Brain microvascular endothelial cell (primary cell): ENCODE measurements at regions not wholly inside any gene's neighbourhood (a gene's known extent, or its start where the extent isn't known, plus 50 kb on each side); places are given as distances from the start of the nearest gene placed in this dataset.
"Not testable (repeated sequence)": the region's sequence is repeated elsewhere in the genome, so short reads cannot be mapped to it uniquely, and the experiment has no call there.

ENCODE experiments used
- DNase-seq: peaks from one replicate; pipeline ENCODE4 v3.0.0-alpha.2; 2020
- H3K27ac ChIP-seq: fragments of 250-450 bp; sonication (Bioruptor Pico); 2 replicates; pipeline ENCODE4 v1.5.1; 2020; ENCODE audit warnings: mild to moderate bottlenecking, moderate library complexity
- H3K27me3 ChIP-seq: fragments of 250-450 bp; sonication (Bioruptor Pico); replicated peaks from 2 replicates; pipeline ENCODE4 v1.5.1; 2020; ENCODE audit warnings: mild to moderate bottlenecking
- H3K36me3 ChIP-seq: fragments of 250-450 bp; sonication (Bioruptor Pico); replicated peaks from 2 replicates; pipeline ENCODE4 v1.5.1; 2020; ENCODE audit warnings: mild to moderate bottlenecking
- H3K4me3 ChIP-seq: 2 replicates; pipeline ENCODE4 v1.5.1; 2011; ENCODE audit warnings: low read depth, mild to moderate bottlenecking, control low read depth, low read length, moderate library complexity
- in situ Hi-C: cut with HindIII; loops from 2 replicates; pipeline ENCODE4 v1.10.0; 2017; ENCODE audit warnings: low sequenced_read_pairs, low pct_ligation_motif_present
- TF ChIP-seq, protein P1 (sequence below): IDR thresholded peaks from 2 replicates; pipeline ENCODE4 v1.5.1; 2011; ENCODE audit warnings: low read depth, mild to moderate bottlenecking, moderate library complexity, low read length, control low read depth, inconsistent platforms; ENCODE audit errors: missing control alignments

DNA sequence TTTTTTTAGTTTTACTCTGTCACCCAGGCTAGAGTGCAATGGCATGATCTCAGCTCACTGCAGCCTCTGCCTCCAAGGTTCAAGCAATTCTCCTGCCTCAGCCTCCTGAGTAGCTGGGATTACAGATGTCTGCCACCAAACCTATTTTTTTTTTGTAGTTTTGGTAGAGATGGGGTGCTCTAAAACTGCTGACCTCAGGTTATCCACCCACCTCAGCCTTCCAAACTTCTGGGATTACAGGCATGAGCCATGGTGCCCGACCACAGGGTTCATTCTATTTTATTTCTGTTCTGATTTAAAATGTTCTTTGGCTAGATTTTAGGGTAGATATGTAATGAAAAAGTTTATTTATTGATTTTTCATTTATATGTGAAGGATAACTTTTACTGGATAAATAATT, 1062.8 kb upstream of the NOVA1 start:
- DNase-seq, result no peak
- TF ChIP-seq, protein P1, sequence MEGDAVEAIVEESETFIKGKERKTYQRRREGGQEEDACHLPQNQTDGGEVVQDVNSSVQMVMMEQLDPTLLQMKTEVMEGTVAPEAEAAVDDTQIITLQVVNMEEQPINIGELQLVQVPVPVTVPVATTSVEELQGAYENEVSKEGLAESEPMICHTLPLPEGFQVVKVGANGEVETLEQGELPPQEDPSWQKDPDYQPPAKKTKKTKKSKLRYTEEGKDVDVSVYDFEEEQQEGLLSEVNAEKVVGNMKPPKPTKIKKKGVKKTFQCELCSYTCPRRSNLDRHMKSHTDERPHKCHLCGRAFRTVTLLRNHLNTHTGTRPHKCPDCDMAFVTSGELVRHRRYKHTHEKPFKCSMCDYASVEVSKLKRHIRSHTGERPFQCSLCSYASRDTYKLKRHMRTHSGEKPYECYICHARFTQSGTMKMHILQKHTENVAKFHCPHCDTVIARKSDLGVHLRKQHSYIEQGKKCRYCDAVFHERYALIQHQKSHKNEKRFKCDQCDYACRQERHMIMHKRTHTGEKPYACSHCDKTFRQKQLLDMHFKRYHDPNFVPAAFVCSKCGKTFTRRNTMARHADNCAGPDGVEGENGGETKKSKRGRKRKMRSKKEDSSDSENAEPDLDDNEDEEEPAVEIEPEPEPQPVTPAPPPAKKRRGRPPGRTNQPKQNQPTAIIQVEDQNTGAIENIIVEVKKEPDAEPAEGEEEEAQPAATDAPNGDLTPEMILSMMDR, result no peak
- Histone ChIP-seq H3K27me3 (no peaks in the 10 kb centered on the region), H3K27ac (no peak overlapping the region), H3K4me3 (no peak overlapping the region), H3K36me3 (no peaks in the 10 kb centered on the region)
- in situ Hi-C loops, result no loop called here

DNA sequence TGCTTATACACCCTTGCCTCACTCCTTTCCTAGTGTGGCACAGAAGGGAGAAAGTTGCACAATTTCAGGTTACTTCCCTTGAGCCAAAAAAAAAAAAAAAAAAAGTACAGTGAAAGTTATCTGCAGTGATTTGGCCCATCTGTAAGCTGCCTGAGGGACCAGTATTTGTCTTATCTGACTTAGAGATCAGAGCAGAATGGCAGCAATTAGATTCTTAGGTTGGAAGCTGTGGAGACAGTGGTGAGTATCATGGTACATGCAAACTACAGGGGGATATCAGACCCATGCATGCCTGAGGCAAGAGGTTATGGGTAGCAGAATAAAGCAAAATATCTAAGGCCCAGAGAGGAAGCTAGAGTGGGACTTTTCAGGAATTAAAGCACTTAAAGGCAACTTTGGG, 1070.7 kb upstream of the NOVA1 start:
- H3K4me3 ChIP-seq, result no peak overlapping the region
- DNase-seq, result no peak
- H3K27me3 ChIP-seq, result no peaks in the 10 kb centered on the region
- in situ Hi-C loops, result no loop called here
- H3K36me3 ChIP-seq, result no peaks in the 10 kb centered on the region
- TF ChIP-seq, protein P1, result no peak
- no peak overlapping the region for H3K27ac ChIP-seq

DNA sequence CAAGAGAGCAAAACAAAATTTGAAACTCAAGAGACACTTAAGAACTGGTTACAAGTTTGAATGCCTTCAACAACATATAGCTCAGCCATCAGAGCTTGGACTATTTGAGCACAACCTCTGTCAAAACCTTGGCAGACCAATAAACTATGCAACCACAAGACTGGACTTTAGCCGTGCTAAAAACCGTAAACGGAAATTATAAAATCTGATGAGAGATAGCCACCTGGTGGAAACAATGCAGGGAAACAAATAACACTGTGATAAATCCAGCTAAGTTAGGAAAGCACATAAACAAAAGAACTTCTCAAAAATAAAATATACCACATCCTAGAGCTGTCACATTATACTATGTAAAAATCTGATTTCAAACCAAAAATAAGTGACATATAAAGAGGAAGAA, 1074.2 kb upstream of the NOVA1 start:
- DNase-seq, result no peak
- Histone ChIP-seq H3K4me3 (no peak overlapping the region), H3K36me3 (no peaks in the 10 kb centered on the region), H3K27me3 (no peaks in the 10 kb centered on the region), H3K27ac (no peak overlapping the region)
- in situ Hi-C loops, result no loop called here
- TF ChIP-seq, protein P1, result no peak

DNA sequence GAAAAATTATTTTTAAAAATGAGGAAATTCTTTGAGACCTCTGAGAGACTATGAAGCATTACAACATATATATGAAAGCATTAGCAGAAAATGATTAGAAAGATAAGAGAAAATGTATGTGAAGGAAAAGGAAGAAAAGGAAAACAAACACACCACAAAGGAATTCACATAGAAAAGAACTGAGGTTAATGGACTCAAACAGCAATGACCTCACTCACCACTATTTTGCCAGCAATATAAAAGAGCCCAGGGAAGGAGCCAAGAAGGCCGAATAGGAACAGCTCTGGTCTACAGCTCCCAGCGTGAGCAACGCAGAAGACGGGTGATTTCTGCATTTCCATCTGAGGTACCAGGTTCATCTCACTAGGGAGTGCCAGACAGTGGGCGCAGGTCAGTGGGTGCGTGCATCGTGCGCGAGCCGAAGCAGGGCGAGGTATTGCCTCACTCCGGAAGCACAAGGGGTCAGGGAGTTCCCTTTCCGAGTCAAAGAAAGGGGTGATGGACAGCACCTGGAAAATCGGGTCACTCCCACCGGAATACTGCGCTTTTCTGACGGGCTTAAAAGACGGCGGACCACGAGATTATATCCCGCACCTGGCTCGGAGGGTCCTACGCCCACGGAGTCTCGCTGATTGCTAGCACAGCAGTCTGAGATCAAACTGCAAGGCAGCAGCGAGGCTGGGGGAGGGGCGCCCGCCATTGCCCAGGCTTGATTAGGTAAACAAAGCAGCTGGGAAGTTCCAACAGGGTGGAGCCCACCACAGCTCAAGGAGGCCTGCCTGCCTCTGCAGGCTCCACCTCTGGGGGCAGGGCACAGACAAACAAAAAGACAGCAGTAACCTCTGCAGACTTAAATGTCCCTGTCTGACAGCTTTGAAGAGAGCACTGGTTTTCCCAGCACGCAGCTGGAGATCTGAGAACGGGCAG, 1075.2 kb upstream of the NOVA1 start:
- H3K27me3 ChIP-seq, H3K27ac ChIP-seq, in situ Hi-C loops, DNase-seq, H3K4me3 ChIP-seq, H3K36me3 ChIP-seq: not testable (repeated sequence)

DNA sequence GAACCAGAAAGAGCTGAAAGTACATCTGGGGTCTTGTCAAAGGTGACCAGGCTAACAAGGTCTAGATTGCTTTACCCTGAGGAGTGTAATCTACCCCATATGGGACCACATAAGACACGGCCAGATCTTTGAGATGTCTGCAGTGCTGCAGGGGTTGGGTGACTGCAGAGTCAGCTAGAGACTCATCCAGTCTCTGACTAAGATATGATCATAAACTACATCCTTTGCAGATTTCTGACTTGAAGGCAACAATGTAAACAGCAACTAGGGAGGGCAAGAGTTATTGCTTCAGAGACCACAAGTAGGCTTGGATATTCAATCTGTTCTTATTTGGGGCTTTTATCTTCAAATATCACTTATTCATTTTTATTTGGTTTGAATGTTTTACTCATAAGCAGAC, 1080.5 kb upstream of the FOXG1 start:
- Histone ChIP-seq H3K27ac (no peak overlapping the region), H3K27me3 (no peaks in the 10 kb centered on the region), H3K4me3 (no peak overlapping the region), H3K36me3 (no peaks in the 10 kb centered on the region)
- TF ChIP-seq, protein P1, result no peak
- no peak for DNase-seq
- in situ Hi-C loops, result no loop called here

DNA sequence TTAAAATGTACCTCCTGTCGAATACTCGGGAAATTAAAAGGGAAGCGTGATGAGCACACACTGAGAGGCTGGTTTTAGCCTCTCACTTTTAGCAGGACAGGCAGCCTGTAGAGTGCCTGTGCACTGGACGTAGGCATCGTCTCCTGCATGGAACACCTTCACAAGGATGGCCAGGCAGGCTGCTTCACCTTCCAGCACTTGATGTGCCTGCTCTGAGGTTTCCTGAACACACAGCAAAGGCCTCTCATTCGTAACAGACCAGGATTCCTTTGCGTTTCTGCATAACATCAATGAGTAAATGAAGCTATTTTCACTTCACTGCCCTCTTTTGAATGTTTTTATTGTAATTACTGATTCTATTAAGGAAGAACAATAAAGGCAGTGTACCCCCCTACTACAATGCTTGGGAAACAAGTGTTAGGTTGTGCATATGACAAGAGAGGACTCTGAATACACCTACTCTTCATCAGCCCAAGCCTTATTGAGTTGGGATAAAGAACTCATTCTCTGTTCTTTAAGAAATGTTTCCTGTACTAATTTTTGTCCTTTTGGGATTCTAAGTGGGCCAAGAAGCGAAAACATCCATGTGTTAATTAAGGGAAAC, 1077.6 kb upstream of the FOXG1 start:
- TF ChIP-seq, protein P1, result no peak
- Histone ChIP-seq H3K27ac (no peak overlapping the region), H3K4me3 (no peak overlapping the region), H3K36me3 (no peaks in the 10 kb centered on the region), H3K27me3 (no peaks in the 10 kb centered on the region)
- DNase-seq, result no peak
- in situ Hi-C loops, result no loop called here
